Heart left ventricle (tissue), 13 donors: ENCODE measurements at regions not wholly inside any gene's neighbourhood (a gene's known extent, or its start where the extent isn't known, plus 50 kb on each side); places are given as distances from the start of the nearest gene placed in this dataset.

Source experiments
- CTCF ChIP-seq, 12 donors: fragments of 200-600 bp; sonication (generic) in 4 of 12; IDR thresholded peaks; one replicate each; pipeline versions ENCODE4 v1.5.0 to v1.8.0; 2018 to 2022; ENCODE audit warnings: antibody characterized with exemption in 12 of 12, mild to moderate bottlenecking in 5 of 12
- POLR2A ChIP-seq, 2 donors: fragments of 450-650 bp; IDR thresholded peaks; one replicate each; pipeline ENCODE4 v1.6.1; 2017; ENCODE audit warnings: antibody characterized with exemption in 2 of 2, mild to moderate bottlenecking in 2 of 2, moderate library complexity in 2 of 2
- donor health status: ischemic (EF 13 %, LVEDD 7.1; RV severe dilation, severe dysfunction).
- donor health status: DM: no; HTN: yes; CAD: no.
- donor health status: DM: no; HTN: no; CAD: no.
- donor health status: ischemic (EF 25% LVEDD 6.9; RV normal size, moderate dysfunction).
- donor health status: ischemic (EF 25% LVEDD 5.7; RV mildly dilated, moderate dysfunction).
- donor health status: ischemic (EF 35%, LVEDD 5.7; RV mildly dilated, moderate dysfunction).
- donor health status: nonischemic (EF 11% LVEDD 7.7; RV severe dilation, severe dysfunction).
- donor health status: DM: yes; HTN: yes; CAD: no.
- donor health status: PGD.
- donor health status: ischemic (EF 29% LVEDD 5.4; RV normal size, mild dysfunction).
- donor health status: nonischemic (EF 23%, LVEDD 6.1; RV moderate dilation, normal function).

DNA sequence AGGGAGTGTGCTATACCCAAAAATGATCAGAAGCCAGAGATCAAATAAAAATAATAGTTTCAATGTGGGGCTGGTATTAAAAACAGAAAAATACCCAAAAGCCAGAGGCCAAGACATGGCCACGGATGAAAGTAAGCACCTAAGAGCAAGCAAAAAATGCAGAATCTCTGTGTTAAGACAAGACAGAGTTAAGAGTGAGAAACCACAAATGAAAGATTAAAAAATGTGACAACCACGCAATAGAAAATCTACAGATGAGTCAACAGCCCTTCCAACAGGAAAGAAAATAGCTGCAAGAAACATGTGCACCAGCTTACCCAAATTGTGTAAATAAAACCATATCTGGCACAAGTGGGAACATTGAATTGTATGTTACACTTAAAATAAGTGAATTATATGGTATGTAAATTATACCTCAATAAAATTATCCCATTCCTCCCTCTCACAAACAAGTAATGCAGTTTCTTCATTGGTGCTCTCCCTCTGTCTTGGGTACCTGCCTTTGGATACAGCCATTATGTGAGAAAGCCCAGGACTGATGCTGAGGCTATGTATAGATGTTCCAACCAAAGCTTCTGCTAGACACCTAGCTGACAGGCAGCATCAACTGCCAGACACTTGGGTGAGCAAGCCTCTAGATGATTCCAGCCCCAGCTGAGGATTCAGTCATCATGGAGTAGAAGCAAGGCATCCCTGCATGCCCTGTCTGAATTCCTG lies 55.3 kb upstream of the UFL1 start:
- no peak for TF ChIP-seq POLR2A (IDR thresholded peaks at IDR 0.05)
- no peak for TF ChIP-seq CTCF (IDR thresholded peaks at IDR 0.05)
